Ovary (tissue), 7 donors: ENCODE measurements at regions not wholly inside any gene's neighbourhood (a gene's known extent, or its start where the extent isn't known, plus 50 kb on each side); places are given as distances from the start of the nearest gene placed in this dataset.

Experiments used
- DNase-seq, 5 donors: peaks; one replicate each; pipeline ENCODE4 v3.0.0-alpha.2; 2019 to 2020
- H3K27ac ChIP-seq, 2 donors: fragments of 200-600 bp; one replicate each; pipeline versions ENCODE4 v1.5.1 to v1.8.0; 2019 to 2022
- H3K27me3 ChIP-seq: fragments of 200-600 bp; one replicate; pipeline ENCODE4 v1.8.0; 2022
- H3K36me3 ChIP-seq: fragments of 200-600 bp; sonication (generic); one replicate; pipeline ENCODE4 v1.5.1; 2019
- H3K4me1 ChIP-seq: one replicate; pipeline ENCODE4 v1.8.1; 2013; ENCODE audit warnings: mild to moderate bottlenecking, moderate library complexity; ENCODE audit not compliant: insufficient read depth
- H3K4me3 ChIP-seq: fragments of 200-600 bp; sonication (generic); one replicate; pipeline ENCODE4 v1.5.1; 2017
- H3K9me3 ChIP-seq, 2 donors: fragments of 200-600 bp in 1 of 2; sonication (generic) in 1 of 2; one replicate each; pipeline versions ENCODE4 v1.5.1 to v1.8.1; 2013 to 2019; ENCODE audit warnings: mild to moderate bottlenecking in 1 of 2, moderate library complexity in 1 of 2
- EP300 ChIP-seq: sonication (generic); formaldehyde crosslinking; IDR thresholded peaks from one replicate; pipeline ENCODE4 v1.6.1; 2017; ENCODE audit warnings: antibody characterized with exemption
- POLR2A ChIP-seq: fragments of 450-650 bp; IDR thresholded peaks from one replicate; pipeline ENCODE4 v1.6.1; 2017; ENCODE audit warnings: antibody characterized with exemption, mild to moderate bottlenecking, moderate library complexity
- WGBS, 3 donors: extraction: QIAGEN DNeasy Blood & Tissue Kit in 1 of 3; methylation state at CpG; one replicate each; pipeline versions ENCODE4 v1.1.5 to v1.1.7; 2013 to 2017; 5-methylcytosine and 5-hydroxymethylcytosine counted together
- intact Hi-C, 4 donors: fragments of 100-400 bp; cut with DNase I; formaldehyde crosslinking; loops; one replicate each; pipeline versions ENCODE4 v1.11.0 to v1.15.1; 2022 to 2023
- TF ChIP-seq, protein P1 (sequence below), 3 donors: fragments of 450-650 bp in 2 of 3; fragments of 200-600 bp in 1 of 3; IDR thresholded peaks; one replicate each; pipeline versions ENCODE4 v1.5.1 to v1.8.0; 2016 to 2022; ENCODE audit warnings: antibody characterized with exemption in 3 of 3, mild to moderate bottlenecking in 1 of 3
- donor health status: DM: no; HTN: no; CAD: no; lungs with moderate emphysema.
- donor health status: DM: no; HTN: no; CAD: no.
- donor health status: Bipolar disorder and iron deficiency.
- donor health status: DM: no; HTN: no; CAD: no.
- donor health status: DM: yes; HTN: yes; CAD: no.

GRCh38 chr6:145132709-145133108 is 602.6 kb downstream of the EPM2A start:
- WGBS, 3 donors = 89 to 97% (median 97%) methylated on average over 2 of the region's 2 CpGs

DNA sequence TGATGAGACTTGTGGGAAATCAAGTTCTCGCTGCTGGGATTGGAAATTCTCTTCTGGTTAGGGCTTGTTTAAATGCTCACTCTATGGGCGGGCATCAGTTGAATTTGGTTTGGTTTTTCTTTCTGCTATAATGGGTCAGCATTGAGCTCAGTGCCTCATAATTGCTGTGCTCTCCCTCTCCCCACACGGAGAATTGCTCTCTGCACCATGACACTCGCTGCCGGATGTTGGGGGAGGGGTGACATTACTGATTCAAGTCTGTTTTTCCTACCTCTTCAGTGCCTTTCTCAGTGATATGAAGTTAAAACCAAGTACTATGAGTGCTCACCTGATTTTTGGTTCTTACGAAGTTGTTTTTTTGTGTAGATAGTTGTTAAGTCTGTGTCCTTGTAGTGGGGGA is 599.6 kb downstream of the EPM2A start:
- Histone ChIP-seq H3K27ac (no peak overlapping the region), H3K4me3 (no peak overlapping the region), H3K9me3 (no peaks in the 10 kb centered on the region), H3K36me3 (no peaks in the 10 kb centered on the region), H3K27me3 (no peaks in the 10 kb centered on the region), H3K4me1 (no peaks in the 10 kb centered on the region)
- intact Hi-C loops = no loop called here
- WGBS, 3 donors = 82 to 85% (median 82%) methylated on average over 6 of the region's 6 CpGs
- DNase-seq = no peak
- TF ChIP-seq EP300 (no peak), POLR2A (no peak)
- TF ChIP-seq, protein P1, sequence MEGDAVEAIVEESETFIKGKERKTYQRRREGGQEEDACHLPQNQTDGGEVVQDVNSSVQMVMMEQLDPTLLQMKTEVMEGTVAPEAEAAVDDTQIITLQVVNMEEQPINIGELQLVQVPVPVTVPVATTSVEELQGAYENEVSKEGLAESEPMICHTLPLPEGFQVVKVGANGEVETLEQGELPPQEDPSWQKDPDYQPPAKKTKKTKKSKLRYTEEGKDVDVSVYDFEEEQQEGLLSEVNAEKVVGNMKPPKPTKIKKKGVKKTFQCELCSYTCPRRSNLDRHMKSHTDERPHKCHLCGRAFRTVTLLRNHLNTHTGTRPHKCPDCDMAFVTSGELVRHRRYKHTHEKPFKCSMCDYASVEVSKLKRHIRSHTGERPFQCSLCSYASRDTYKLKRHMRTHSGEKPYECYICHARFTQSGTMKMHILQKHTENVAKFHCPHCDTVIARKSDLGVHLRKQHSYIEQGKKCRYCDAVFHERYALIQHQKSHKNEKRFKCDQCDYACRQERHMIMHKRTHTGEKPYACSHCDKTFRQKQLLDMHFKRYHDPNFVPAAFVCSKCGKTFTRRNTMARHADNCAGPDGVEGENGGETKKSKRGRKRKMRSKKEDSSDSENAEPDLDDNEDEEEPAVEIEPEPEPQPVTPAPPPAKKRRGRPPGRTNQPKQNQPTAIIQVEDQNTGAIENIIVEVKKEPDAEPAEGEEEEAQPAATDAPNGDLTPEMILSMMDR (IDR thresholded peaks at IDR 0.05) = no peak

More at GRCh38 chr6:145132709-145133108, 602.6 kb downstream of the EPM2A start:
- DNase-seq = no peak
- no peak for TF ChIP-seq POLR2A
- TF ChIP-seq, protein P1 (IDR thresholded peaks at IDR 0.05) = no peak
- TF ChIP-seq EP300 = no peak
- Histone ChIP-seq H3K4me1 (no peaks in the 10 kb centered on the region), H3K27ac (no peak overlapping the region), H3K4me3 (no peak overlapping the region), H3K9me3 (no peaks in the 10 kb centered on the region), H3K36me3 (no peaks in the 10 kb centered on the region), H3K27me3 (no peaks in the 10 kb centered on the region)
- intact Hi-C loops = no loop called here

GRCh38 chr6:145137425-145137824 is 597.9 kb downstream of the EPM2A start:
- WGBS, 3 donors = 75 to 84% (median 76%) methylated on average over 1 of the region's 1 CpG
- no peaks in the 10 kb centered on the region for H3K4me1 ChIP-seq
- H3K27ac ChIP-seq = no peak overlapping the region
- intact Hi-C loops = no loop called here
- H3K9me3 ChIP-seq = no peaks in the 10 kb centered on the region
- H3K27me3 ChIP-seq = no peaks in the 10 kb centered on the region
- no peak for DNase-seq
- H3K36me3 ChIP-seq = no peaks in the 10 kb centered on the region
- TF ChIP-seq EP300 (no peak), POLR2A (no peak)
- H3K4me3 ChIP-seq = no peak overlapping the region

GRCh38 chr6:145138469-145139139 is 596.7 kb downstream of the EPM2A start:
- intact Hi-C loops = no loop called here
- no peak overlapping the region for H3K4me3 ChIP-seq
- no peaks in the 10 kb centered on the region for H3K27me3 ChIP-seq
- TF ChIP-seq EP300 (no peak), POLR2A (no peak)
- TF ChIP-seq, protein P1 (IDR thresholded peaks at IDR 0.05) = no peak
- DNase-seq = no peak
- H3K36me3 ChIP-seq = no peaks in the 10 kb centered on the region
- no peaks in the 10 kb centered on the region for H3K9me3 ChIP-seq
- no peaks in the 10 kb centered on the region for H3K4me1 ChIP-seq
- H3K27ac ChIP-seq = no peak overlapping the region

DNA sequence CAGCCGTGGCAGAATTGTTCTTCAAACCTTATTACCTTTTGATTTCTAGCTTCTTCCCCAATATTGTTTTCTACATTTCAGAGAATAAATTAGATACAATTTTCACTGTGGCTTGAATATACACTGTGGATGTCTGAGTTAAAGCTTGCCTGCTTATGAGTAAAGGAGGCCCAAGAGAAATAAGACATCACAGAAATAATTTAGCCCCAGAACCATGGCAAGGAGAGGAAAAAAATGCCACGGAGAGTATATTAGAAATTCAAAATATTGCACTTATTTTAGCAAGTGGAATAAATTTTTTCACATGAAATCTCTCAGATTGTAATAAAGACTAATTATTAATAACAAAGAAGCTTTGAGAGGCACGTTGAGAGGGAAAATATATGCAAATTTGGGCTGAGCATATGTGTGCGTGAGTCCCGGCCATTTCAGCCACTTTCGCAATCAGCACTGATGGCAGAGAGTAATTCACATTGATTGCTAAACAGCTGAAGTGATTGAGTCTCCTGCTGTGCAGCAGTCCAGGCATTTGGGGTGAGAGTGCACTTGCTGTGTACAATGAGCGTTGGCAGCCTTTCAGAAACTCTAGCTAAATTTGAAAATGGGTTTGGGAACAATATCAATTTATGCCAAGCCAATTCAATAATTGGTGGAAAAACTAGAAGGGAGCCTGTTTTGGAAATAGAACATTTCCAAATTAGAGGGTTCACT is 596.0 kb downstream of the EPM2A start:
- no peak overlapping the region for H3K27ac ChIP-seq
- H3K4me1 ChIP-seq = no peaks in the 10 kb centered on the region
- intact Hi-C loops = no loop called here

More for the DNA sequence above, 596.0 kb downstream of the EPM2A start:
- DNase-seq = no peak
- no peaks in the 10 kb centered on the region for H3K36me3 ChIP-seq
- no peak overlapping the region for H3K4me3 ChIP-seq
- no peaks in the 10 kb centered on the region for H3K27me3 ChIP-seq
- WGBS, 3 donors = 75 to 80% (median 80%) methylated on average over 7 of the region's 7 CpGs
- no peaks in the 10 kb centered on the region for H3K9me3 ChIP-seq
- TF ChIP-seq POLR2A (no peak), EP300 (no peak)
- TF ChIP-seq, protein P1 (IDR thresholded peaks at IDR 0.05) = no peak
